ENCODE measurements at regions not wholly inside any gene's neighbourhood (a gene's known extent, or its start where the extent isn't known, plus 50 kb on each side); places are given as distances from the start of the nearest gene placed in this dataset.

GRCh38 chr1:221101807-221102605, 222.8 kb downstream of the HLX start:
- Mint-ChIP-seq H3K27ac (ENCODE audit: unreplicated experiment) (no peak overlapping the region), H3K36me3 (ENCODE audit: low read depth) (no peaks in the 10 kb centered on the region), H3K4me3 (ENCODE audit: unreplicated experiment) (no peak overlapping the region), H3K27me3 (ENCODE audit: low read depth) (no peaks in the 10 kb centered on the region), H3K9me3 (ENCODE audit: low read depth) (peaks cover 7% of the 10 kb centered on the region), H3K4me1 (ENCODE audit: low read depth) (peaks cover 25% of the 10 kb centered on the region)
- no peak for DNase-seq (ENCODE audit: low spot score)
- no peak for TF ChIP-seq CTCF (IDR thresholded peaks at IDR 0.05)

DNA sequence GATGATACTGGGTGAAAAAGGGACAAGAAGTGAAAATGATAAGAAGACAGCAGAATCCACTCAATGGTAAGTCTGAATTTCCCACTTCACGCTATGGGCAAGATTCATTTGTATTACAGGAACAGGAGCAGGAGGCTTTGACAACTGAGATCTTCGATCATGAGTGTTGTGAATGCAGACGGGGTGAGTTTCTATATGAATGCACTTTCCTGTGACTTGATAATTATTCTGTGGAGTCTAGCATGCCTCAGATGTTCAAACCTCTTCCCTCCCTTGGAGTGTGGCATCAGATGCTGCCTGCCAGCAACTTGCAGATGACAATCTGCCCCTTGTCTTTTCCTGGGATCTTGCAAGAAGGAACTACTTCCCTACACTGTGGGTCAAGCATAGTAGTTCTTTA, 225.4 kb downstream of the HLX start:
- no peak for DNase-seq (ENCODE audit: low spot score)
- no peak overlapping the region for H3K27ac Mint-ChIP-seq (ENCODE audit: unreplicated experiment)

GRCh38 chr1:221105578-221105977, 226.3 kb downstream of the HLX start:
- Mint-ChIP-seq H3K27me3 (ENCODE audit: low read depth) (peaks cover 3% of the 10 kb centered on the region), H3K4me3 (ENCODE audit: unreplicated experiment) (no peak overlapping the region), H3K4me1 (ENCODE audit: low read depth) (peaks cover 21% of the 10 kb centered on the region), H3K9me3 (ENCODE audit: low read depth) (peaks cover 7% of the 10 kb centered on the region), H3K36me3 (ENCODE audit: low read depth) (no peaks in the 10 kb centered on the region), H3K27ac (ENCODE audit: unreplicated experiment) (no peak overlapping the region)
- TF ChIP-seq CTCF (IDR thresholded peaks at IDR 0.05), result no peak
- DNase-seq (ENCODE audit: low spot score), result no peak

More for the DNA sequence above, 225.4 kb downstream of the HLX start:
- TF ChIP-seq CTCF (IDR thresholded peaks at IDR 0.05), result no peak
- Mint-ChIP-seq H3K9me3 (ENCODE audit: low read depth) (peaks cover 7% of the 10 kb centered on the region), H3K4me1 (ENCODE audit: low read depth) (peaks cover 24% of the 10 kb centered on the region), H3K27me3 (ENCODE audit: low read depth) (peaks cover 3% of the 10 kb centered on the region), H3K36me3 (ENCODE audit: low read depth) (no peaks in the 10 kb centered on the region), H3K4me3 (ENCODE audit: unreplicated experiment) (no peak overlapping the region)

DNA sequence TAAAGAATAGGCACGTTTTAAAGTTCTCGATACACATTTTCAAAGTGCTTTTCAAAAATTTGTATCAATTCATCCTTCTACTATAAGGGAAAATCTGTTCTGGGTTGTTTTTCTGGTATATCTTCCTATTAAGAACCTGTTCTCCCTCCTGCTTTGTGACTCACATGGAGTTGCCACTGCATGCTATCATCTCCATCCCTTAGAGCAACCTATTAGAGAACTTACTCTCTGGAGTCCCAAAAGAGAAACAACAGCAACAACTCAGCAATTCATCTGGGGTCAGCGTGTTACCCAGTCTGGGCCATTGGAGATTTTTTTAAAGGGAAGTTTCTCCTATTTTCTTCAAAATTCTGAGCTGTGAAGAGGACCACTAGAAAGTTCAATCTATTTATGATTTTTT, 227.4 kb downstream of the HLX start:
- H3K27me3 Mint-ChIP-seq (ENCODE audit: low read depth), result peaks cover 3% of the 10 kb centered on the region
- H3K36me3 Mint-ChIP-seq (ENCODE audit: low read depth), result peaks cover 2% of the 10 kb centered on the region
- H3K27ac Mint-ChIP-seq (ENCODE audit: unreplicated experiment), result no peak overlapping the region
- peaks cover 13% of the 10 kb centered on the region for H3K4me1 Mint-ChIP-seq (ENCODE audit: low read depth)
- H3K4me3 Mint-ChIP-seq (ENCODE audit: unreplicated experiment), result no peak overlapping the region
- peaks cover 14% of the 10 kb centered on the region for H3K9me3 Mint-ChIP-seq (ENCODE audit: low read depth)
- no peak for TF ChIP-seq CTCF (IDR thresholded peaks at IDR 0.05)
- DNase-seq (ENCODE audit: low spot score), result no peak

DNA sequence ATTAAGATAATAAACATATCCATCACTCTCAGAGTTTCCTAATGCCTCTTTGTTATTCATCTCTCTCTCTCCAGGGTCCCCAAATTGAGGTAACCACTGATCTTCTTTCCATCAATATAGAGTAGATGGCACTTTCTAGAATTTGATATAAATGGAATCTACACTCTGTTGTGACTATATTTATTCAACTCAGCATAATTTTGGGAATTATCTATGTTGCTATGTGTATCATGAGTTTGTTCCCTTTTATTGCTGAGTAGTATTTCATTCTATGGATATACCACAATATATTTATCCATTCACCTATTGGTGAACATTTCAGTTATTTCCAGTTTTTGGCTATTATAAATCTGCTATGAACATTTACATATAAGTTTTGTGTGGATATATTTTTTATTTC, 230.7 kb downstream of the HLX start:
- Mint-ChIP-seq H3K4me1 (ENCODE audit: low read depth) (peaks cover 5% of the 10 kb centered on the region), H3K27ac (ENCODE audit: unreplicated experiment) (no peak overlapping the region), H3K36me3 (ENCODE audit: low read depth) (peaks cover 2% of the 10 kb centered on the region), H3K9me3 (ENCODE audit: low read depth) (peaks cover 21% of the 10 kb centered on the region), H3K27me3 (ENCODE audit: low read depth) (peaks cover 3% of the 10 kb centered on the region), H3K4me3 (ENCODE audit: unreplicated experiment) (no peak overlapping the region)
- DNase-seq (ENCODE audit: low spot score), result no peak
- no peak for TF ChIP-seq CTCF (IDR thresholded peaks at IDR 0.05)
